ENCODE measurements at regions not wholly inside any gene's neighbourhood (a gene's known extent, or its start where the extent isn't known, plus 50 kb on each side); places are given as distances from the start of the nearest gene placed in this dataset.
"Not testable (repeated sequence)": the region's sequence is repeated elsewhere in the genome, so short reads cannot be mapped to it uniquely, and the experiment has no call there.

DNA sequence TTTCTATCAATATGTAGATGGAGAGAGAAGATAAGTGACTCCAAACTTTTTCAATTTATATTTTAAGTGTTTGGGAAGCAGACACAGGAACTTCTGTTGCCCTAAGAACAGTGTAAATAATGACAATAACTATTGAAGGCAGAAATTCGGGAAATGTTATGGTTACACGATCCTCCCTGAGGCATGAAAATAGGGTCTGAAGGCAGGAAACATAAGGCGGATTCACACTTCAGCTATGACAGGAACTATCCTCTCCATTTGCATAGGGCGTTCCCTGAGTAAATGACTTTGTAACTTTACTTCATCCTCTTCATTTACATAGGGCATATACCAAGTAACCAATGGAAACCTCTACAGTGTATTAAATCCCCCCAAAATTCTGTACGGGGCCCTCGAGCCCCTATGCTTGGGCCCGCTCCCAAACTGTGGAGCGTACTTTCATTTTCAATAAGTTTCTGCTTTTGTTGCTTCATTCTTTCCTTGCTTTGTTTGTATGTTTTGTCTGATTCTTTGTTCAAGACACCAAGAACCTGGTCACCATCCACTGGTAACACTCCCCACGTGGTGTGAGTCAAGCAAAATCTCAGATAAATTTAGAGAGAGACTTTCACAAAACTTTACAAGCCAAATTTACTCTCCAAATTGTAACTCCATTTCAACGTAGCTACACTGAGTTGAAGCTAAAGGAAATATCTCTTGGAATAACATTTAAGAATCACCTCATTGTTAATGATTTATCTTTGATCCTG, 2504.3 kb downstream of the ARAP2 start:
- ChIA-PET CTCF (no interaction called here), POLR2A (no interaction called here)
- DNase-seq (ENCODE audit: low read depth, low spot score), result no peak
- no peak overlapping the region for H3K4me3 ChIP-seq (ENCODE audit: low read depth, low read length)
- TF ChIP-seq CTCF (IDR thresholded peaks at IDR 0.05; ENCODE audit: insufficient read depth, low read length, missing control alignments), result no peak

- POLR2A ChIA-PET; DNase-seq (ENCODE audit: low read depth, low spot score); H3K4me3 ChIP-seq (ENCODE audit: low read depth, low read length); CTCF ChIA-PET: not testable (repeated sequence)
Measured at GRCh38 chr4:33740871-33741270, 2503.4 kb downstream of the ARAP2 start.

GRCh38 chr4:33746979-33747378, 2497.3 kb downstream of the ARAP2 start:
- CTCF ChIA-PET, result no interaction called here
- no peak for DNase-seq (ENCODE audit: low read depth, low spot score)

DNA sequence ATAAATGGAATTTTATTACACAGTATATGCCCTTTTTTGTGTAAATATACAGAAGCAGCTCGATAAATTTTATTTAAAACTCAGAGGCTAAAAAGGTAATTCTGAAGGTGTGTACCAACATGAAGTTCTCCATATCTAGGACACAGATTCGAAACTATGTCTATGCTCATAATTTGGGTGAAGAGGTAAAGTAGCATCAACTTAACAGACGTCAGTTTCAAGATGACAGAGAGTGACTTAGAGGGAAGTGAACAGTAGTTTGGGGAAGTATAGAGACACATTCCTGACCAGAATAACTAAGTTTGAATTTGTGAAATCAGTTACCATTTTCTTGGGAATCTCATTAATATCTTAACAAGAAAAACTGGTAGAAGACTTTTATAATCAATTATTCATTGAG, 2493.3 kb downstream of the ARAP2 start:
- CTCF ChIA-PET, result no interaction called here
- TF ChIP-seq CTCF (IDR thresholded peaks at IDR 0.05; ENCODE audit: insufficient read depth, low read length, missing control alignments), result no peak
- POLR2A ChIA-PET, result no interaction called here
- DNase-seq (ENCODE audit: low read depth, low spot score), result no peak
- no peak overlapping the region for H3K4me3 ChIP-seq (ENCODE audit: low read depth, low read length)

More at GRCh38 chr4:33746979-33747378, 2497.3 kb downstream of the ARAP2 start:
- TF ChIP-seq CTCF (IDR thresholded peaks at IDR 0.05; ENCODE audit: insufficient read depth, low read length, missing control alignments), result no peak
- POLR2A ChIA-PET, result no interaction called here
- no peak overlapping the region for H3K4me3 ChIP-seq (ENCODE audit: low read depth, low read length)

- ChIA-PET CTCF (no interaction called here), POLR2A (no interaction called here)
- no peak for TF ChIP-seq CTCF (IDR thresholded peaks at IDR 0.05; ENCODE audit: insufficient read depth, low read length, missing control alignments)
- no peak for DNase-seq (ENCODE audit: low read depth, low spot score)
- no peak overlapping the region for H3K4me3 ChIP-seq (ENCODE audit: low read depth, low read length)
Measured at GRCh38 chr4:33772582-33772981, 2471.7 kb downstream of the ARAP2 start.

DNA sequence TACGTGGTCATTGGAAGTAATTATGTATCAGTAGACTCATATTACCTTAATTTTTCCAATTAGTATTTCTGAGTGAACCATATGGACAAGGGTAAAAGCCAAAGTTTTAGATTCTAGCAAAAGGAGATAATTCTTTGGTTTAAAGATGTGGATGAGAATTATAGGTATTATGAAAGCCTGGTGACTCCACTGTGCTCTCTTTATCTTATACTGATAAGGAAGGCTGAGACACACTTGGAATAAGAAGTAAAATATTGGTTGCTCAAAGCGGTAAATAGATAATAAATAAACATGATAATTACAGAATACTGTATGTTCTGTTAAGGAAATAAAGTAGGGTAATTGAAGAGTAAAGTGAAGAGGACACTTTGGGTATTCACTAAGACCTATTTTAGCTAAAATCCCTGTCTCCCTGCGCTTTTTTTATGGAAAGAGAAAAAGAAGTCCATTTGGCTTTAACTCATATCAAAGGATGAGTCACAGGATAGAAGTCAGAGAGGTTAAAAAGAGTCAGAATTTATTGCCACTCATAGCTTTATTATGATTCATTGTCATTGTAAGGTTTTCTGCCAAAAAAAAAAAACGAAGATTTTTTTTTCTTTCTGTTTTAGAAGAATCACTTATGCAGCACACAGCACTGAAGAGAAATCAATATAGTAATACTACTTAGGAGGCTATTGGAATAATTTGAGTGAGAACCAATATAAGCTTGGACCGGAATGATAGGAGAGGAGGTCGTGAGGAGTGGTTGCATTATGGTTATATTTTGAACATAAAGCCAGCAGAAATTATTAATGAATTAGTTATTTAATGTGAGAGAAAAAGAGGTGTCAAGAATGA, 2463.1 kb downstream of the ARAP2 start:
- TF ChIP-seq CTCF (IDR thresholded peaks at IDR 0.05; ENCODE audit: insufficient read depth, low read length, missing control alignments), result no peak
- ChIA-PET CTCF (no interaction called here), POLR2A (no interaction called here)
- no peak for DNase-seq (ENCODE audit: low read depth, low spot score)
- no peak overlapping the region for H3K4me3 ChIP-seq (ENCODE audit: low read depth, low read length)
